ENCODE measurements at regions not wholly inside any gene's neighbourhood (a gene's known extent, or its start where the extent isn't known, plus 50 kb on each side); places are given as distances from the start of the nearest gene placed in this dataset.

DNA sequence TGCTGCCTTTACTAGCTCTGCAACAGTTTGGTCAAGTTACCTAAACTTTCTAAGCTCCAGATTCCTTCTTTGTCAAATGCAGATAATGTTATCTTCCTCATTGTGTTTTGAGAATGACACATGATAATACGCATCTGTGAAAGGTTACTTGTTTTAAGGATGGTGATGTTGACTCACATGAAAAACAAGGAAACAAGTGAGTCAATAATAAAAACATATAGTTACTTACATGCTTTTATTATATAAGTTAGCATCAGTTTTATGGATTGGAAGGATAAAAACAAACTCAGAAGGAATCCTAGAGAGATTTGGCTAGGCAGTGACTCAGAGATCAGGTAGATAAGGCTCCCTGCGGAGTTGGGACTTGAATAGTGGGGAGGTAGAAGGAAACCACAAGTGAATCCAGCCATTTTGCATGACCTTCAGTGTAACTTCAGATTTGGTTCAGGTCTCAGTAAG lies 144.6 kb downstream of the LMO4 start:
- intact Hi-C loops (cut with micrococcal nuclease; ENCODE audit: unreplicated experiment) (no loop called here), in situ Hi-C loops (cut with MboI) (no loop called here)
- RAD21 ChIA-PET (ENCODE audit: unreplicated experiment), result no interaction called here
- no peak overlapping the region for H3K27ac ChIP-seq (ENCODE audit: control insufficient read depth, insufficient read depth)
- DNase-seq (ENCODE audit: low read depth, low spot score) (no peak), FAIRE-seq (no peak), ATAC-seq (no peak)
- H3K9ac ChIP-seq (ENCODE audit: control insufficient read depth, insufficient read depth, low read length), result no peak overlapping the region
- H3K27me3 ChIP-seq (replicated peaks in 1 of 2; ENCODE audit: control insufficient read depth in 2 of 2, insufficient read depth in 2 of 2, low read length in 1 of 2), result no peaks in the 10 kb centered on the region
- no peaks in the 10 kb centered on the region for H3K79me2 ChIP-seq (ENCODE audit: control insufficient read depth, insufficient read depth, low read length)
- POLR2A ChIA-PET, result no interaction called here
- H3K36me3 ChIP-seq (ENCODE audit: control insufficient read depth in 2 of 2, insufficient read depth in 2 of 2, low read length in 1 of 2), result no peaks in the 10 kb centered on the region
- H3K4me1 ChIP-seq (ENCODE audit: control insufficient read depth, insufficient read depth, low read length), result no peaks in the 10 kb centered on the region
- no peaks in the 10 kb centered on the region for H3K9me3 ChIP-seq (replicated peaks; ENCODE audit: control insufficient read depth, insufficient read depth, low read length)
- 93% methylated on average over 2 of the region's 2 CpGs for WGBS (ENCODE audit: insufficient coverage, insufficient replicate concordance, low lambda C conversion rate, missing lambda C conversion rate)
- no peaks in the 10 kb centered on the region for H4K20me1 ChIP-seq (ENCODE audit: control insufficient read depth, insufficient read depth)
- H2AFZ ChIP-seq (ENCODE audit: control insufficient read depth, low read depth, low read length), result no peak overlapping the region
- no TSS peak for BruUV-seq (replicated peaks)
- no peak overlapping the region for H3K4me2 ChIP-seq (ENCODE audit: control insufficient read depth, insufficient read depth)
- CTCF ChIA-PET, result interaction anchor here (1.0 kb wide), 1 partner anchor 9 kb away, joined by 3 read pairs; no protein-coding TSS in a partner anchor
- H3K4me3 ChIP-seq, result no peak overlapping the region
- SMC1A ChIA-PET (ENCODE audit: uncharacterized antibody, unreplicated experiment), result interaction anchor here (1.1 to 1.3 kb wide), 2 partner anchors 147 to 480 kb away, joined by 3 to 4 read pairs; no protein-coding TSS in a partner anchor
- TF ChIP-seq POLR2A (IDR thresholded peaks at IDR 0.05; ENCODE audit: low read depth, low read length) (no peak), CHD2 (IDR thresholded peaks at IDR 0.05; ENCODE audit: borderline replicate concordance, low read depth, low read length) (no peak), PAX8 (IDR thresholded peaks at IDR 0.05) (no peak), KAT2A (conservative IDR thresholded peaks at IDR 0.05; ENCODE audit: control insufficient read depth, low read depth, low read length) (no peak), SIX5 (IDR thresholded peaks at IDR 0.05; ENCODE audit: low read depth, low read length, severe bottlenecking) (no peak), ZZZ3 (IDR thresholded peaks at IDR 0.05; ENCODE audit: control insufficient read depth, insufficient read length, low read depth) (no peak), YY1 (IDR thresholded peaks at IDR 0.05; ENCODE audit: low read depth, low read length) (no peak), SMAD1 (IDR thresholded peaks at IDR 0.05; ENCODE audit: low read depth, partially characterized antibody) (no peak), ATF7 (IDR thresholded peaks at IDR 0.05; ENCODE audit: low read depth) (no peak), MTA2 (IDR thresholded peaks at IDR 0.05; ENCODE audit: low read depth) (no peak), ASH2L (IDR thresholded peaks at IDR 0.05; ENCODE audit: borderline replicate concordance, low read depth) (no peak), YBX1 (IDR thresholded peaks at IDR 0.05) (no peak), EGR1 (IDR thresholded peaks at IDR 0.05; ENCODE audit: borderline replicate concordance in 1 of 2, low read depth in 2 of 2, low read length in 2 of 2) (no peak), TCF12 (IDR thresholded peaks at IDR 0.05; ENCODE audit: low read depth, low read length) (no peak), POLR2AphosphoS5 (IDR thresholded peaks at IDR 0.05; ENCODE audit: low read length) (no peak), CBX5 (IDR thresholded peaks at IDR 0.05; ENCODE audit: low read depth) (no peak)
- TF ChIP-seq, protein P1, sequence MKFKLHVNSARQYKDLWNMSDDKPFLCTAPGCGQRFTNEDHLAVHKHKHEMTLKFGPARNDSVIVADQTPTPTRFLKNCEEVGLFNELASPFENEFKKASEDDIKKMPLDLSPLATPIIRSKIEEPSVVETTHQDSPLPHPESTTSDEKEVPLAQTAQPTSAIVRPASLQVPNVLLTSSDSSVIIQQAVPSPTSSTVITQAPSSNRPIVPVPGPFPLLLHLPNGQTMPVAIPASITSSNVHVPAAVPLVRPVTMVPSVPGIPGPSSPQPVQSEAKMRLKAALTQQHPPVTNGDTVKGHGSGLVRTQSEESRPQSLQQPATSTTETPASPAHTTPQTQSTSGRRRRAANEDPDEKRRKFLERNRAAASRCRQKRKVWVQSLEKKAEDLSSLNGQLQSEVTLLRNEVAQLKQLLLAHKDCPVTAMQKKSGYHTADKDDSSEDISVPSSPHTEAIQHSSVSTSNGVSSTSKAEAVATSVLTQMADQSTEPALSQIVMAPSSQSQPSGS (IDR thresholded peaks at IDR 0.05; ENCODE audit: low read length), result no peak
- TF ChIP-seq, protein P2, sequence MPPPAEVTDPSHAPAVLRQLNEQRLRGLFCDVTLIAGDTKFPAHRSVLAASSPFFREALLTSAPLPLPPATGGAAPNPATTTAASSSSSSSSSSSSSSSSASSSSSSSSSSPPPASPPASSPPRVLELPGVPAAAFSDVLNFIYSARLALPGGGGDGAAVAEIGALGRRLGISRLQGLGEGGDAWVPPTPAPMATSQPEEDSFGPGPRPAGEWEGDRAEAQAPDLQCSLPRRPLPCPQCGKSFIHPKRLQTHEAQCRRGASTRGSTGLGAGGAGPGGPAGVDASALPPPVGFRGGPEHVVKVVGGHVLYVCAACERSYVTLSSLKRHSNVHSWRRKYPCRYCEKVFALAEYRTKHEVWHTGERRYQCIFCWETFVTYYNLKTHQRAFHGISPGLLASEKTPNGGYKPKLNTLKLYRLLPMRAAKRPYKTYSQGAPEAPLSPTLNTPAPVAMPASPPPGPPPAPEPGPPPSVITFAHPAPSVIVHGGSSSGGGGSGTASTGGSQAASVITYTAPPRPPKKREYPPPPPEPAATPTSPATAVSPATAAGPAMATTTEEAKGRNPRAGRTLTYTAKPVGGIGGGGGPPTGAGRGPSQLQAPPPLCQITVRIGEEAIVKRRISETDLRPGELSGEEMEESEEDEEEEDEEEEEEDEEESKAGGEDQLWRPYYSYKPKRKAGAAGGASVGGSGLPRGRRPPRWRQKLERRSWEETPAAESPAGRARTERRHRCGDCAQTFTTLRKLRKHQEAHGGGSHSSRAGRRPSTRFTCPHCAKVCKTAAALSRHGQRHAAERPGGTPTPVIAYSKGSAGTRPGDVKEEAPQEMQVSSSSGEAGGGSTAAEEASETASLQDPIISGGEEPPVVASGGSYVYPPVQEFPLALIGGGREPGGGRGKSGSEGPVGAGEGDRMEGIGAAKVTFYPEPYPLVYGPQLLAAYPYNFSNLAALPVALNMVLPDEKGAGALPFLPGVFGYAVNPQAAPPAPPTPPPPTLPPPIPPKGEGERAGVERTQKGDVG (CRISPR knock-in tag; IDR thresholded peaks at IDR 0.05), result no peak
- TF ChIP-seq, protein P3, sequence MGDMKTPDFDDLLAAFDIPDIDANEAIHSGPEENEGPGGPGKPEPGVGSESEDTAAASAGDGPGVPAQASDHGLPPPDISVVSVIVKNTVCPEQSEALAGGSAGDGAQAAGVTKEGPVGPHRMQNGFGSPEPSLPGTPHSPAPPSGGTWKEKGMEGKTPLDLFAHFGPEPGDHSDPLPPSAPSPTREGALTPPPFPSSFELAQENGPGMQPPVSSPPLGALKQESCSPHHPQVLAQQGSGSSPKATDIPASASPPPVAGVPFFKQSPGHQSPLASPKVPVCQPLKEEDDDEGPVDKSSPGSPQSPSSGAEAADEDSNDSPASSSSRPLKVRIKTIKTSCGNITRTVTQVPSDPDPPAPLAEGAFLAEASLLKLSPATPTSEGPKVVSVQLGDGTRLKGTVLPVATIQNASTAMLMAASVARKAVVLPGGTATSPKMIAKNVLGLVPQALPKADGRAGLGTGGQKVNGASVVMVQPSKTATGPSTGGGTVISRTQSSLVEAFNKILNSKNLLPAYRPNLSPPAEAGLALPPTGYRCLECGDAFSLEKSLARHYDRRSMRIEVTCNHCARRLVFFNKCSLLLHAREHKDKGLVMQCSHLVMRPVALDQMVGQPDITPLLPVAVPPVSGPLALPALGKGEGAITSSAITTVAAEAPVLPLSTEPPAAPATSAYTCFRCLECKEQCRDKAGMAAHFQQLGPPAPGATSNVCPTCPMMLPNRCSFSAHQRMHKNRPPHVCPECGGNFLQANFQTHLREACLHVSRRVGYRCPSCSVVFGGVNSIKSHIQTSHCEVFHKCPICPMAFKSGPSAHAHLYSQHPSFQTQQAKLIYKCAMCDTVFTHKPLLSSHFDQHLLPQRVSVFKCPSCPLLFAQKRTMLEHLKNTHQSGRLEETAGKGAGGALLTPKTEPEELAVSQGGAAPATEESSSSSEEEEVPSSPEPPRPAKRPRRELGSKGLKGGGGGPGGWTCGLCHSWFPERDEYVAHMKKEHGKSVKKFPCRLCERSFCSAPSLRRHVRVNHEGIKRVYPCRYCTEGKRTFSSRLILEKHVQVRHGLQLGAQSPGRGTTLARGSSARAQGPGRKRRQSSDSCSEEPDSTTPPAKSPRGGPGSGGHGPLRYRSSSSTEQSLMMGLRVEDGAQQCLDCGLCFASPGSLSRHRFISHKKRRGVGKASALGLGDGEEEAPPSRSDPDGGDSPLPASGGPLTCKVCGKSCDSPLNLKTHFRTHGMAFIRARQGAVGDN (IDR thresholded peaks at IDR 0.05), result no peak

Measured in GM12878 (cell line).